AG08396 (cell line): ENCODE measurements at regions not wholly inside any gene's neighbourhood (a gene's known extent, or its start where the extent isn't known, plus 50 kb on each side); places are given as distances from the start of the nearest gene placed in this dataset.
A peak's percentile ranks its signal among the peaks of the same experiment; 100 is the strongest.

ENCODE experiments used
- DNase-seq: peaks from one replicate; pipeline ENCODE4 v3.0.0; 2012; ENCODE audit warnings: low spot score, mixed read lengths

DNA sequence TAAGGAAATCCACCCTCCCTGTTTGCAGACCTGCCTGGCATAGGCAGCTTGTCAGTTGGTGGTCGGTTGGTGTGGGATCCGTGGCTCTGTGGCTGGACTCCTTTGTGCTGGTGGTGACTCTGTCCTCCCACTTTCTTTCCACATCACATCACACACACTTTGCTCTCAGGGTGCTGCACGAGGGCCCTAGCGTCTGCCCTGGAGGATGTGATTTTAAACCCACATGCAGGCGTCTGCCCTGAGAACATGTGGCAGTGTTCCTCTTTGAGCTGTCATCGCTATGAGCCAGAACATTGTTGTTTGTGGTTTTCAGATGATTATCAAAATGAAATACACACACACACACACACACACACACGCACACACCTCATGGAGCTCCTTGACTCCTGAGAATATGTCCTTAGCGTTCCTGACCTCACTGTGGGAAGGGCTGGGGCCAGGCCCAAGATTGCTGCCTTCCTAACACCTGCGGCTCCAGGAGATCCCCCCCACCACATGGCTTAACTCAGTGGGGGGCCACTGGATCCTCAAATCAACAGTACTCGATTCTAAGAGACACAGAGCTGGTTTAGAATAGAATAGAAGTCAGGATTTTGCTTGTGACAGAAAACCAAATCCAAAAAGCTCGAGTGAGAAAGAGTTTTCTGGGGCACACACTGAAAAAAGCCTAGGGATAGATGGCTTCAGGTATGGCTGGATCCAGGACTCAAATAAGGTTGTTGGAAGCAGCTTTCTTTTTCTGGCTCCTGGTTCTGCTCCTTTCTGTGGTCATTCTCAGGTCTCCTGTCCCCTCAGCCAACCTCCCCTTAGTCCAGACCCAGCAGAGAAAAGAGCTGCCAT lies 54.8 kb downstream of the RTP5 start:
- DNase-seq, result no peak

DNA sequence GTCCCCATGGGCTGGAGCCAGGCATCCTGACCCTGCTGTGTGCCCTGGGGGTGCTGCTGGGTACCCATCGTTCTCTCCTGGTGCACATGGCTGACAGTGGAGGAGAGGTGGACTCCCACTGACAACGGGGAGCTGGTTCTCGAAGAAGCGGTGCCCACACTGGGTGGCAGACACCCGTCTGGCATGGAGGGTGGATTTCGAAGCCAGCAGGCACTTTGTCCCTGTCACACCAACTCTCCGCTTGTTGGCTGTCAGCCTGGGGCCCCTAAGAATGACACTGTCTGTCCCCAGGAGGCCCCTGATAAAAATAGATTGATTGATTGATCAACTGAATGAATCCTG lies 55.4 kb downstream of the RTP5 start:
- DNase-seq, result no peak

DNA sequence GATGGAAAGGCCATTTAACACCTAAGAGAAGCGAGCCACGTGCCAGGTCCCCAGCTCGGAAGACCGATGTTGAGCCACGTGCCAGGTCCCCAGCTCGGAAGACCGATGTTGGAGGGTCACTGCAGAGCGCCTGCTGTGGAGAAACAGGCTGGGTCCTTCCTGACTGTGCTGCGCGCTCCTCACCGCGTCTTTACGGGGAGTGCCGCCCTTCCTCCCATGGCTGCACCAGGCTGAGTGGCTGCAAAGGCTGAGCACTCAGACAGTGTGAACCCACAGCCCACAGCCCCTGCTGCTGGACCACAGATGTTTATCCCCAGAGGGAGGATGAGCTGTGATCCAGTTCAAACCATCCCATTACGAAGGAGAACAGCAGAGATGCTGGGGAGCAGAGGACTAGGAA lies 55.7 kb downstream of the RTP5 start:
- no peak for DNase-seq

DNA sequence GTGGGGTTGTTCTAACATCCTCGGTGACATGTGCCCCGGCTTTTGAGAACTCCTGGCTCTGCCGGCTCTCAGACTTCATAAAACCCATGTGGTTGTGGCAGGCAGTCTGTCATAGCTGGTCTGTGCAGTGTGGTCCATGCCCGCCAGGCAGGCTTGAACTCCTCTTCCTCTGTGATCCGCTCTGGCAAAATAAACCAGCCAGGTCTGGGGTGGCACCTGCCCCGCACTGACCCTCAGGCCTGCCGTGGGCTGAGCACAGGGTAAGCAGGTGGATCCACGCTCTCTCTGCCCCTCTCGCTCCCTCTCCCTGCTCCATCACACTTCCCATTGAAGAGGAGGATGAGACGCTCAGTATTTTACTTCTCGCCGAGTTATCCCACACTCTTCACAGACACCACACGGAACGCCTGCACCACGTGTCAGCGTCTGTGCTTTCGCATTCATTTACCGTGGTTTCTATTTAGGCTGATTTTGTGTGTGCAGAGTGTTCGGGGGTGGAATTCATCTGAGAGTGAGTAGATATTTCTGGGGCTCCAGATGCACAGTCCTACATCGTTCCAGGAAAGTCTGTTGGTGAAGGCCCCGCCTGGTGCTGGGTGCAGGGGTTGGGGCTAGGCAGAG lies 56.4 kb downstream of the RTP5 start:
- no peak for DNase-seq

DNA sequence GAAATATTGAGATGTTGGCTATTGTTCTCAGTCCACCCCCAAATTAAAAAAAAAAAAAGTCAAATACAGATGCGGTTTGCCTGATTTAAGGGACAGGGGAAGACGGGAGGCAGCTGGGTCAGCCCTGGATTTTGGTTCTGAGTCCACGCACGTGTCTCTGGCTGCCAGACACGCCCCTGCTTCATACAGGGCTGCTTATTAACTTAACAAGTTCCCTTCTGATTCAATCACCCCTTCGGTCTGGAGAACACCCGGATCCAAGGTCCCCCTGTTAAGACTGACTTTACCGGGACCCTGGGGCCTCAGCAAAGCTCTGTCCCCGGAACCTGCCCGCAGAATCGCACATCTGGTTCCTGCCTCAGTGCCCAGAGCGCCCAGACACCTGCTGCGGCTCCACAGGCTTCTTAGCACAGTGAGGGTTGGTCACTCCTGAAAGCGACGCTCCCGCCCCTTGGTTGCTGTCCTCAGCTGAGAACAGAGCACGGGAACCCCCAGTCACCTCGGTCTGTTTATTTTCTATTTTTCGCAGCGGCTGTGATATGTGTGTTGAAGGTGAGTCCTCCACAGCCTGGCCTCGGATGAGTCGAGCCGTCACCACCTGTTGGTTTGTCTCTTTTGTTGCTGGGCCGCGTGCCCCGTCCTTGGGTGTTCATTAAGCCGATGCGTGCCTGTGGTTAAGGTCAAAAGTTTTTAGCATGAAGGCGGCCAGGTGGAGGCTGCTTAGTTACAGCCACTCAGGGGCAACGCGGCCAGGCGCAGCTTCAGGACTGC lies 57.2 kb downstream of the RTP5 start:
- no peak for DNase-seq

DNA sequence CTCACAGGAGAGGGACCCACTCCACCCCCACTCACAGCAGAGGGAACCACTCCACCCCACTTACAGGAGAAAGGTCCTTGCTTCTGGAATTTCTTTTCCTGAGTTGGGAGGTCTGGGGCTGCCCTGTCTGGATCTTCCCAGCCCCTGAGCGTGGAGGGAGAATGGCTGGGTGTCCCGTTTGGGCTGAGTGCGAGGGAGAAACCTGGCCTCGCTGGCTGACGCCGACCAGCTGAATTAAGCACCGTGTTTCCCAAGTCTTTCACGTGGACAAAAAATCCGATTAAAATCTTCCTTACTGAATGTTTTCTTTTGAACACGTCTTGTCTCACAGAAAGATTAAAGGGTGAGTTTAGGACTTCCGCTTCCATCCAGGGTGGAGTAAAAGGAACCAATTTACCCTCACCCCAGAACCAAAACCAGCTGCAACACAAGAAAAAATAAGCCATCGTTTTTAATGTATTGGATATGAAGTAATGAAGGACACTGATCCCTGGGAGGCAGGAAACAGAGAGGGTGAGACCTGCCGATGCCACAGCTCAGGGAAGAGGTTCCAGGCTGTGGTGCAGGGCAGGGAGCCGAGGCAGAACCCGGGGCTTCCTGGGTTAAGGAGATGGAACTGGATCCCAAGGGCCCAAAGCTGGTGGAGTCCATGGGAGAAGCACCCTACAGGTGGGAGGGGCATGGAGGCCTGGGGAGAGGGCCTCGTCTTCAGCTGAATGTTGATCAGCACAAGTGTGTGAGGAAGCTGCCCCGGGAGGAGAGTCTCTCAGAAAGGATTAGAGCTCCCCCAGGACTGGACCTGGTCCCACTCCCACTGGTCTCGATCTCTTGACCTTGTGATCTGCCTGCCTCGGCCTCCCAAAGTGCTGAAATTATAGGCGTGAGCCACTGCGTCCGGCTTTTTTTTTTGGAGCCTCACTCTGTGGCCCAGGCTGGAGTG lies 60.3 kb downstream of the RTP5 start:
- DNase-seq, result no peak

DNA sequence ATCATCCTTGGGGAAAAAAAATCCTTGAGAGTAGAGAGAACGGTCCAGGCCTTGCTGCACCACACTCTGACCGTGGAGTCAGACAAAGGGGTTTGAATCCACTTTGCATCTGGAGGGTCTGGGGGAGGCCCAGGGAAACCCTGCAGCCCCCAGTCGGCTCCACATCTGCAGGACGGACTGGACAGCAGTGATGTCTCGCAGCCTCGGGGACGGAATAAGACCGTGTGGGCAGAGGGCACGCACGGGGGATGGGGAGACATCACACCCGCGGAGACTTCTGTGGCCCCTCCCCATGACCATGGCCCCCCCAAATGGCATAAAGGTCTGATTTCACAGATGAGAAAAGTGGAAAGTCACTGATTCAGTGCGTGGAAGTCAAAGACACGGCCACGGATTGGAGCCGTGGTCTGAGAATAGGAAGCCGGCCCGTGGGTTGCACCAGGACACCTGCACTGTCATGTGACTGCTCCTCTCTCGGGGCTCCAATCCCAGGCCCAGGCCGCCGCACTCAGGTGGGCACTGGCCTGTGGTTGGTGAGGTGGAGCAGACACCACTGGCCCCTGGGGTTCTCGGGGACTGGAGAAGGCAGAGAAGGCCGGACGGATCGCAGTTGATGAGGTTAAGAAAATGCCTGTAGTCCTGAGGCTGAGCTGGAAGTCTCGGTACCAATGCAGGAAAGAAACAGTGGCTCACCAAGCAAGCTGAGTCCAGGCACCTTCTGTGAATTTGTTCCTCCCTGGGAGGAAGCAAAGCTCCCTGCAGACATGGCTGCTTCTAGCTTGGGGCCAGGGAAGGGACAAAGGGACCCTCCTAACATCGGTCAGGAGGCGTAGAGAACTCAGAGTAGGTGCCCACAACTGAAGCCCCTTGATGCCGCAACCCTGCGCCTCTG lies 61.8 kb downstream of the RTP5 start:
- no peak for DNase-seq

DNA sequence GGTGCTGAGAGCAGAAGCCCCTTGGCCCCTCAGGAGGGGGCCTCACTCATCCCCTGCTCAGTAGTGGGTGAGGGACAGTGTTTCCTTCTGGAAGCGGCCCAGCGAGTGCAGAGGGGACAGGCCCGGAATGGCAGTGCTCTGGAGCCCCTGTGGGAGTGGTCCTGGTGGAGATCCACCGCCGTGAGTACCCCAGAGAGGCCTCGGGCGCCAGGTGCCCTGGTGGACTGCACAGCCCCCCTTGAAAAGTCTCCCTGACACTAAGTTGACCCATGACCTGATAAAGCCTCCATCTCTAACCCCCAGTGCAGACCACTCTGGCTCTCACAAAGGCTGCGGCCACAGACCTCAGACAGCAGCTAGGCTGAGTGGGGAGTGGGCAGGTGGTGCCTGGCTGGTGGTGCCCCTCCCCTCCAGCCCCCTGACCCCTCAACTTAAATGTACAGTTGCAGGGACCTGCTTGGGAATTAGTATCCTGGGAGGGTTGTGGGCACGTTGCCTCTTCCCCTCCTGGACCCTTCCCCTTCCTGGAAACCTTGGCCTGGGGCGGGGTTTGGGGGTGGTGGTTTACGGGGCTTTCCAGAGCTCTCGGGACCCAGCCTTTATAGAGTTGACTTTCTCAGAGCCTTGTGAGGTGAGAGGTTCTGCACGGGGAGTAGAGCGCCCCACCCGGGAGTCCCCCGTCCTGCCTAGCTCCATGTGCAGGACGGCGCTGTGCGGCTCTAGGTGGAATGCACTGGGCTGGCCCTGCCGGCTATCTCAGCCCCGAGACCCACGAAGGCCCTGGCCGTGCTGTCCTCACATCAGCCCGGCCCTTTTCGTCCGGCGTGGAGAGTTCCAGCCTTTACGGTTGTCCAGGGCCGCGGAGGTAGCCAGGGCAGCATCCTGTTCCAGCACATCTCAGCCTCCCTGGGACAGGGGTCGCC lies 62.7 kb downstream of the RTP5 start:
- no peak for DNase-seq

DNA sequence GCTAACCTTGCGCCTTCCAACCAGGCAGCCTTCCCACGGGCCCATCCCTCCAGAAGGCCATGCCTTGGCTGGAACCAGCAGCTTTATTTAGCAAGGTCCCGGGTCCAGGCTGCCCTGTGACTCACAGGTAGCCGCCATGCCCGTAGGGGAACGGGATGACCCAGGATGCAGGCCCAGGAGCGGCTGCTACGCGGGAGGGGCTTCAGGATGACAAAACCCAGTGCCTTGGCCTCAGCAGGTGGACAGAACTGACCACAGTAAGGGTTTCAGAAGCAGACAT lies 63.3 kb downstream of the RTP5 start:
- no peak for DNase-seq

DNA sequence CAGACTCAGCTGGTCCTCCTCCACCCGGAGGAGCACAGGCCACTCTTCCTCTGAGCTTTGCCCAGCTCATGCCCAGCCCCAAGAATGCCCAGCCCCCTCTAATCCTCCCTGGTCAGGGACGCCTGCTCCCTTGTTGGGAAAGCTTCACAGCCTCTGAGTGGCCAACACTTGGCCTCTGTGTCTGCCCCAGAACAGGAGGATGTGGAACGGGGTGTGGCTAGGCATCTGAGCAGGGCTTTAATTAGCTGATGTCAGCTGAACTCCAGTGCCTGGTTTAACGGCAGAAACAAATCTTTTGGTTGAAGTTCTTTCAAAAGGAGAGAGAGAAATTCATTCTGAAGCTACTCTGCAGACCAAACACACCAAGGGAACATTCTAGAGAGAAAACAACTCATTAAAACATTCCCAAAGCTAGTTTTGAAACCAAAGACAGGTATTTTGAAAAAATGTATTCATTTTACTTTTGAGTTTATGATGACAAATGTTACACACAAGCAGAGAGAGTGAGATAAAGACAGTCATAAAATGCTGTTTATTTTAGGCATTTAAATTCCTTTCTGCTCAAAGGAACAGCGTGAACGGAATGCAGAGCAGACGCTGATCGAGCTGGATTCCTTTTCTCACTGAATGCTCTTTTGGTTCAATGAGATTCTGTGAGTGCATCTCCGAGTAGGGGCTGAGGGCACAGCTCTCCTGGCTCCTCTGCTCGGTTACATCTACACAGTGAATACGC lies 63.8 kb downstream of the RTP5 start:
- DNase-seq, result peak; percentile 62

DNA sequence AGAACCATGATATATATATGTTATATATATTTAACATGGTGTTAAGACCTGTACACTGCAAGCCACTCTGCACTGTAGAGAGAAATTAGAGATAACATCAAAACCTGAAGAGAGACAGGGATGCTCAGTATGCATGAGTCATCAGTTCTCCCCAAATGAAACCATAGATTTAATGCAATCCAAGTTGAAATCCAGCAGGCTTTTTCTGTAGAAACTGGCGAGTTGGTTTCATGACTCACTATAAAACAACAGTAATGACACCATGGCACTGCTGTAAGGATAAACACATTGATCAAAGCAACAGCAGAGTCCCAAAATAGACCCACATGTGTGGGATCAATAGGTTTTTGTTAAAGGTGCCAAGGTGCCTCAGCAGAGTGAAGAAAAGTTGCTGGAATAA lies 65.8 kb downstream of the RTP5 start:
- DNase-seq, result peak; percentile 82

DNA sequence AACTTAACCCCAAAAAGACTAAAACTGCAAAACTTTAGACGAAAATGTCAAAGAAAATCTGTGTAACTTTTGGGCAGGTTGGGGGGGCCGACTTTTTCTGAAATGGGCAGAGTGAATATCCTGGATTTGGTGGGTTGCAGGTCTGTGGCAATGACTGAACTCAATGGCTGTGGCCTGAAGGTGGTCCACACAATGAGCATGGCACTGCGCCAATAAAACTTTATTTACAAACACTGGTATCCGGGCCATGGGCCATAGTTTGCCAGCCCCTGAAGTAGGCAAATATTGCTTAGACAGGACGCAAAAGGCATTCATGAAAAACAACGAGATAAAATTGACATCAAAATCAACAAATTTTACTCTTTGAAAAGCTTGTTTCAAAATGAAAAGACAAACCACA lies 66.2 kb downstream of the RTP5 start:
- DNase-seq, result no peak

DNA sequence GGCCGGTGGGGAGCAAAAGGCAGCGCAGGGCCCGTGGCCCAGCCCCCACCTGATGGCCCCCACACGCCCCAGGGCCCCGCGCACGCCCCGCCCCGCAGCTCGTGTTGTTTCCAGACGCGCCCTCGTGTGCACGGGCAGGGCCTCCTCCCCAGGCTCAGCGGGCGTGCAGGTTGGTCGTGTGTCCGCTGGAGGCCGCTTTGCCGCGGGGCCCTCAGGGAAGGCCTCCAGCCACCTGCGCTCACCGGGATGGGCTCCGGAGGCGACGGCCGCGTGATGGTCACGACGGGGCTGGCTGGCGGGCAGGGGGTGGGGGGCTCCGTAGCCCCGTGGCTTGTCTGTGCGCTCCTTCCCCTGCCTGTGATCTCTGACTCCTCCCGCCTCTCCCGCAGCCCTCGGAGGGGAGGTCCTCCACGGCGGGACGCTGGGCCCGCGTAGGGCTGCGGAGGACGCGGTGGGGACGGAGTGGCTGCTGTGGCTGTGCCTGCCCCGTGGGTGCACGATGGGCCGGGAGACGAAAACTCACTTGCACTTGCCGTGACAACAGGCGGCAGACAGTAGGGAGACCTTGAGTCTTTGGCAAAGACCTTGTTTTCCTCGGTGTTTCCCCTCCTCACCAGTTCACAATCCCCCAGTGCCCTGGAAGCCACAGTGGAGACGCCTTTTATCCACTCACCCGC lies 67.1 kb downstream of the RTP5 start:
- DNase-seq, result no peak

DNA sequence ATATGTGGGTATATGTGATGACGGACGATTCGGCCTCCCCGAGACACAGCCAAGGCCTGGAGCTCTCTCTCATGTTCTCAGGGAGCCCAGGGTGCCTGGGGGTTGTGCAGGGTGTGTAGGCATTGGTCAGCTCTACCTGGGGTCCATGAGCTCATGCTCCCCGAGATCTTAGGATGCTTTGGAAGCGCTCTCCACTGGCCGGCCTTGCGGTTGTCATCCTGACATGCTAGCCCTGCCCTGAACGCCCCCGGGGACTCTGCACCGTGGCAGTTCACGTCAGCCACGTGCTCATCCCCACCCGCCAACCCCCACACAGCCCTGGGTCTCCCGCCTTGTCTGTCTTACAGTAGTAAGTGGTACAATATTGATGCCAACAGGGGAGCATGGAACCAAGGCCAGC lies 67.8 kb downstream of the RTP5 start:
- no peak for DNase-seq

DNA sequence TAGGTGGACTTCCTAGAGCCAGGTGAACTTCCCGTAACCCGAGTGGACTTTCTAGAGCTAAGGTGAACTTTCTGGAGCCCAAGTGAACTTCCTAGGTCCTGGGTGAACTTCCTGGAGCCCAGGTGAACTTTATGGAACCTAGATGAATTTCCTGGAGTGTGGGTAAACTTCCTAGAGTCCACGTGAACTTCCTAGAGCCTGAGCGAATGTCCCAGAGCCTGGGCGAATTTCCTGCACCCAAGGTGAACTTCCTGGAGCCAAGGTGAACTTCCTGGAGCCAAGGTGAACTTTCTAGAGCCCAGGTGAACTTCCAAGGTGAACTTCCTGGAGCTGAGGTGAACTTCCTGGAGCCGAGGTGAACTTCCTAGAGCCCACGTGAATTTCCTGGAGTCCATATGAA lies 70.0 kb downstream of the RTP5 start:
- DNase-seq, result no peak

DNA sequence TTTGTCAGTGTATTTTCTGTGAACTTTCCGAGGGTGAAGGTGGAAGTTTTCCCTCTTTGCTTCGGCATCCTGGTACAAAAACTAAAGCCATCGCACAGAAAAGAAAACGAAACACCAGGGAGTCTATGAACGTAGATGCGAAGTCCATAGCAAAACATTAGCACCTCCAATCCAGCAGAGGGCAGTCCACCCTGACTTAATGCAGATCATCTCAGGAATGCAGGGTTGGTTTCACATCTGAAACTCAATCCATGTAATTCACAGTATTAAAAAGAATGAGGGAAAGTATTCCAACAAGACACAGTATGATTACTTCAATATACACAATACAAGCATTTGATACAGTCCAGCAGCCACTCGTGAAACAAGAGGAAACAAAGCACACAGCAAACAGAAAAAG lies 70.8 kb downstream of the RTP5 start:
- DNase-seq, result no peak

DNA sequence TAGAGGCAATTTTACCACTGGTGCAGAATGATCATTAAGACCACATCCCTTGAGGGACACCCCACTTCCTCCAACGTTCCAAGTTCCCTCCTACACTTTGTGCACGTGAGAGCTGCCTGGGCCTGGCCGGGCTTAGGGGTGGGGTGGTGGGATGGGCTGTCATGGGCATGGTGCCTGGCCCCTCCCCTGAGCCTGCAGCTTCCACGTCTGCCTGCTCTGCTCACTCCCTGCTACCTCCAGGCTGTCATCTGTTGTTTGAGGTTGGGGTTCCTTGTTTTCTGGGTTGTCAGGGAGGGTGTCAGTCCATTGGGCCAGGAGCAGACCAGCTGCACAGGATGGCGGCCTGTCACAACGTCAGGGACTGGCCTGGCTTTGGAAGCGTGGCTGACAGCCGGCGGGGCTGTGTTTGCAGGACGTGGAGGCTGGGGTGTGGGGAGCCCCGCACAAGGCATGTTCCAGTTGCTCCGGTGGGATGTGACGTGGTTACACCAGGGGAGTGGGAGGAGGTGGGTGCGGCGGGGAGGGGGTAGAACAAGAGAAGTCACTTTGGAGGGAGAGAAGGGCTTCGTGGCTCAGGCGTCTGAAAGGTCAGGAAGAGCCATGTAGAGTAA lies 72.3 kb downstream of the RTP5 start:
- no peak for DNase-seq

DNA sequence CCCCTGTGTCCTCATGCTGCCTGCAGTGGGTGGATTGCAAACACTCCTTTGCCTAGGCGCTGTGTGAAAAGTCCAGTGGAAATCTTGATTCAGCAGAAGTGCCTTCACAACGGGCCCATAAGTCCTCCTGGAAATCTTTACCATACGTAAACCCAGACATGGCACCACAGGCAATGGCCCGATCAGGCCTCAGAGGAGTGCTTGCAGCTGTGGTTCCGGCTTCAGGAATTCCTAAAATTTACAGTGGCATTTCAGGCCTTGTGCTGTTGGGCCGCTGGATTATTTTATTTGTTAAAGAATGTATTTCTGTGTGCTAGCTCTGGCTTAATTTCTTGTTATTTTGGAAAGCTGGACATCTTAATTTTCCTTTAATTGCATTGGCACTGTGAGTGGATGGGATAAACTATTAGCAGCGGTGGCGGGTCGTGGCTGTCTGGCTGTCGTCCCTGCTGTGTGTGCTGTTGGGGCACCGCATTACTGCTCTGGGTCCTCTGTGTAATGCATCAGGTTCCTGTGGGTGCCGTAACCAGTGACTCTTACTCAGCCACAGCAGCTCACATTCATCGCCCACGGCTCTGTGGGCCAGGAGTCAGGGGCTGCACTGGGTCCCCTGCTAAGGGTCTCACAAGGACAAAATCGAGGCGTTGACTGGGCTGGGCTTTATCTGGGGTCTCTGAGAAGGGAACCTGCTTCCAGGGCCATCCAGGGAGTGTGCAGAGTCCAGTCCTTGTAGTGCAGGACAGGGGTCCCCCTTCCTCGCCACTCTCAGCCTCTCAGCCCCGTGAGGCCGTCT lies 73.1 kb downstream of the RTP5 start:
- no peak for DNase-seq
